GM10248 (cell line): ENCODE measurements at regions not wholly inside any gene's neighbourhood (a gene's known extent, or its start where the extent isn't known, plus 50 kb on each side); places are given as distances from the start of the nearest gene placed in this dataset.

Source experiments
- CTCF ChIA-PET: fragments of 300-600 bp; sonication (Branson Sonifier 250); formaldehyde crosslinking; extraction: SDS; loops from one replicate; lab custom pipeline; 2021; ENCODE audit warnings: antibody characterized with exemption; lab: Yijun Ruan, JAX
- POLR2A ChIA-PET: fragments of 350-650 bp; sonication (Branson Sonifier 250); formaldehyde crosslinking; extraction: SDS; loops from one replicate; lab custom pipeline; 2020; ENCODE audit warnings: antibody characterized with exemption; lab: Yijun Ruan, JAX
- DNase-seq: peaks from one replicate; pipeline ENCODE4 v3.0.0; 2012; ENCODE audit errors: extremely low spot score
- CTCF ChIP-seq: IDR thresholded peaks from 2 replicates; pipeline ENCODE4 v1.5.1; 2012; ENCODE audit warnings: mild to moderate bottlenecking, low read depth; ENCODE audit errors: extremely low read depth, missing control alignments, control extremely low read depth

- DNase-seq, result no peak
- ChIA-PET CTCF (no interaction called here), POLR2A (no interaction called here)
- TF ChIP-seq CTCF, result no peak
Observed at GRCh38 chr2:58313926-58314325, 72.8 kb upstream of the FANCL start.

DNA sequence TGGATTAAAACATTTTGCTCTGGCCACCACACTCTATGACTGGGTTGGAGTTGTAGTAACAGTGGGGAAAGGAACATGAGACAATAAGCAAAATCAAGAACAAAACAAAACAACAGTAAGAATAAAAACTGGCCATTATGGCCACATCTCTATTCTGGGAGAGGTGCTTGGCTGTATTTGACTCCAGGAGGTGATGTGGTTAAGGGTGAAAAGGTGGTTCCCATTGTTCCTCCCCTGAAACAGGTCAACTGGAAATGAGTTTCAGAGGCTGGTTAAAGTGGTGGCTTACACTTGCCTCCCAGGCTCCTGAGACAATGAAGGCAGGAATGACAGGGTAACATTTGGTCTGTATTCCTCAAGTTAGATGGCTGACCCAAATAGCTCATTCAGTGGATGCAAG is 67.3 kb upstream of the FANCL start:
- ChIA-PET CTCF (interaction anchor here (1.5 kb wide), 1 partner anchor 9 kb away, joined by 4 read pairs; no protein-coding TSS in a partner anchor), POLR2A (no interaction called here)
- no peak for DNase-seq
- TF ChIP-seq CTCF, result no peak

DNA sequence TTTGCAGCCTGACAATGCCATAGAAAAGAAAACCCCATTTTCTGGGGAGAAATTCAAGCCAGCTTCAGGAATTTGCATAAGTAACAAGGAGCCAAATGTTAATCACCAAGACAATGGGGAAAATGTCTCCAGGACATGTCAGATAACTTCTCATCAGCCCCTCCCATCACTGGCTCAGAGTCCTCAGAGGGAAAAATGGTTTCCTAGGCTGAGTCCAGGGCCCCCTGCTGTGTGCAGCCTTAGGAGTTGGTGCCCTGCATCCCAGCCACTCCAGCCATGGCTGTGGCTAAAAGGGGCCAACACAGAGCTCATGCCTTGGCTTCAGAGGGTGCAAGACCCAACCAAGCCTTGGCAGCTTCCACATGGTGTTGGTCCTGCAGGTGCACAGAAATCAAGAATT is 63.7 kb upstream of the FANCL start:
- POLR2A ChIA-PET, result no interaction called here
- CTCF ChIA-PET, result no interaction called here

GRCh38 chr2:58299123-58299522 is 58.0 kb upstream of the FANCL start:
- TF ChIP-seq CTCF, result no peak
- ChIA-PET POLR2A (no interaction called here), CTCF (interaction anchor here (1.1 to 1.2 kb wide), 2 partner anchors 10 to 14 kb away, joined by 3 to 4 read pairs; no protein-coding TSS in a partner anchor)
- DNase-seq, result no peak

More for the DNA sequence above, 63.7 kb upstream of the FANCL start:
- TF ChIP-seq CTCF, result no peak
- DNase-seq, result no peak

DNA sequence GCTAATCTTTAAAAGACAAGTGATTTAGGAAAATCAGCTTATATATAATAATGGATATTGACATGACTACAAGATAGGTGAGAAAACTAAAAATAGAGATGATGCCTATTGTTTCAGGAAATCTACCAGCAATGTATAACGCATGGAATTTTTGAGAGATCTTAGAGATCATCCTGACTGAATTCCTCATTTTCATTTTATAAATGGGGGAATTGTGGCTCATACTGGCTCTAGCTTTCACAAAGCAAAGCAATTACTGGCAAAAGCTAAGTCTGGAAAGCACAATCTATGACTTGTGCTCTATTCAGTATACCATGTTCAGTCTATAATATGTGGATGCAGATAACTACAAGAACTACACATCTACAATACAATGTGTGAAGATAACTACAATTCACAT is 51.9 kb upstream of the FANCL start:
- TF ChIP-seq CTCF, result no peak
- no peak for DNase-seq
- POLR2A ChIA-PET, result no interaction called here
- CTCF ChIA-PET, result interaction anchor here (1.4 kb wide), 1 partner anchor 13 kb away, joined by 3 read pairs; no protein-coding TSS in a partner anchor

- DNase-seq, result no peak
- TF ChIP-seq CTCF, result no peak
- POLR2A ChIA-PET, result no interaction called here
- CTCF ChIA-PET, result interaction anchor here (1.1 to 1.4 kb wide), 2 partner anchors 10 to 12 kb away, joined by 3 read pairs; no protein-coding TSS in a partner anchor
Observed at GRCh38 chr2:58291726-58292438, 50.8 kb upstream of the FANCL start.
